AG04450 (cell line): ENCODE measurements at regions not wholly inside any gene's neighbourhood (a gene's known extent, or its start where the extent isn't known, plus 50 kb on each side); places are given as distances from the start of the nearest gene placed in this dataset.

Experiments used
- CTCF ChIA-PET: fragments of 300-600, 350-600 bp; formaldehyde crosslinking; extraction: SDS; loops from one replicate; lab custom pipeline; 2022; ENCODE audit warnings: antibody characterized with exemption, inconsistent platforms; lab: Charles Lee
- POLR2A ChIA-PET: fragments of 350-600 bp; formaldehyde crosslinking; extraction: SDS; loops from one replicate; lab custom pipeline; 2021; ENCODE audit warnings: antibody characterized with exemption, inconsistent platforms; lab: Yijun Ruan, JAX
- DNase-seq: peaks from one replicate; pipeline ENCODE4 v3.0.0-alpha.2; 2011; ENCODE audit warnings: low read depth, low spot score
- H3K27ac ChIP-seq: one replicate; pipeline ENCODE4 v1.5.1; 2012; ENCODE audit warnings: low read depth, low read length, control low read depth
- H3K27me3 ChIP-seq: one replicate; pipeline ENCODE4 v1.6.0; 2012; ENCODE audit warnings: low read length; ENCODE audit not compliant: control insufficient read depth, insufficient read depth
- H3K4me3 ChIP-seq: 2 replicates; pipeline ENCODE4 v1.5.1; 2011; ENCODE audit warnings: mild to moderate bottlenecking, low read depth, low read length, control low read depth
- H3K9me3 ChIP-seq: 2 replicates; pipeline ENCODE4 v1.5.1; 2012; ENCODE audit warnings: low read length; ENCODE audit not compliant: control insufficient read depth, insufficient read depth
- CTCF ChIP-seq: IDR thresholded peaks from 2 replicates; pipeline ENCODE4 v1.5.1; 2011; ENCODE audit warnings: low read depth, low read length, control low read depth, inconsistent platforms

GRCh38 chr5:123882965-123883345 lies 371.0 kb downstream of the CSNK1G3 start:
- Histone ChIP-seq H3K27me3 (no peaks in the 10 kb centered on the region), H3K9me3 (no peaks in the 10 kb centered on the region), H3K27ac (no peak overlapping the region), H3K4me3 (no peak overlapping the region)
- ChIA-PET POLR2A (no interaction called here), CTCF (no interaction called here)
- no peak for DNase-seq
- TF ChIP-seq CTCF = no peak

DNA sequence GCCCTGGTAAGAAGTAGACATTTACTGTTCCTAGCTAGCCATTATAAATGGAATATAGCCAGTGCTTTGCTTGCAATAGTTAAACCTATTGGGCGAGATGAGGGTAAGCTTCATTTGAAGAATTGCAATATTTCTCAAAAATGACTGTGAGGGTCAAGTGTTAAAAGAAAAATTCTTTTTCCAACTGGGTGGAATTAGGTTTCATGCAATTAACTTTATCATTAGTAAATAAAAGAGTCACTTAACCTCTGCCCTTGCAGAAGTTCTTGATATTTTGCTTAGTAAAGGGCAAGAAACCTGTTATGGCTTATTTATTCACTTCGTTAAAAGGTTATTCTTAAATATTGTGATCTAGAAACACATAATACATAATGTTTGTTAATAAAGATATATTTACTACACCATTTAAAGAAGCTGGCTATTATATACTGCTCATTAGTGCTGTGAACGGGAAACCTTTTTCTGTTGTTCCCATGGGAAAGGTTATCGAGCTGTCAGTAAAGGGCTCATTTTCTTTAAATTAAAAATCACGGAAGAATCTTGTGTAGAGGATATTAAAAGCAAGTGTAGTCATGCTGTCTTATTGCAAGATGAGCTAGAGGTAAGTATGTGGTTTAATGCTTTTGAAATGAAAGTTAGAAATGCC lies 370.5 kb downstream of the CSNK1G3 start:
- POLR2A ChIA-PET = no interaction called here
- no peak for TF ChIP-seq CTCF

GRCh38 chr5:123881759-123882244 lies 369.8 kb downstream of the CSNK1G3 start:
- Histone ChIP-seq H3K4me3 (no peak overlapping the region), H3K27ac (no peak overlapping the region), H3K9me3 (no peaks in the 10 kb centered on the region), H3K27me3 (no peaks in the 10 kb centered on the region)
- ChIA-PET CTCF (no interaction called here), POLR2A (no interaction called here)
- DNase-seq = no peak
- no peak for TF ChIP-seq CTCF

More for the DNA sequence above, 370.5 kb downstream of the CSNK1G3 start:
- Histone ChIP-seq H3K27ac (no peak overlapping the region), H3K27me3 (no peaks in the 10 kb centered on the region), H3K4me3 (no peak overlapping the region), H3K9me3 (no peaks in the 10 kb centered on the region)
- no peak for DNase-seq
- CTCF ChIA-PET = no interaction called here

DNA sequence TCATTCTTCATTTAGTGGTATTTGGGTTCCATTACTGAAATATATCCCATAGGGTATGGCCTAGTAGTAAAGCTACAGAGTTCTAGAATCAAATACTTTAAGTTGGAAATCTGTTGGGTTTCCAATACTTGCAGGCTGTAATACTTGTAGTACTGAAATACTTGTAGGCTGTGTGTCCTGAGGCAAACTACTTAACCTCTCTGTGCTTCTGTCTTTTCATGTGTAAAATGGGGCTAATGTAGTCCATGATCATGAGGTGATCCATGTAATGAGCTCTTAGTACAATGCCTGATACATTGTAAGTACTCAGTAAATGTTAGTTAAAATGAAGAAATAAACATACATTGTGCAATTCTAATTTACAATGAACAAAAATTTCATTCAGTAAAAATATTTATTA lies 368.9 kb downstream of the CSNK1G3 start:
- ChIA-PET POLR2A (no interaction called here), CTCF (no interaction called here)
- Histone ChIP-seq H3K27me3 (no peaks in the 10 kb centered on the region), H3K27ac (no peak overlapping the region), H3K4me3 (no peak overlapping the region), H3K9me3 (no peaks in the 10 kb centered on the region)
- no peak for DNase-seq
- no peak for TF ChIP-seq CTCF

DNA sequence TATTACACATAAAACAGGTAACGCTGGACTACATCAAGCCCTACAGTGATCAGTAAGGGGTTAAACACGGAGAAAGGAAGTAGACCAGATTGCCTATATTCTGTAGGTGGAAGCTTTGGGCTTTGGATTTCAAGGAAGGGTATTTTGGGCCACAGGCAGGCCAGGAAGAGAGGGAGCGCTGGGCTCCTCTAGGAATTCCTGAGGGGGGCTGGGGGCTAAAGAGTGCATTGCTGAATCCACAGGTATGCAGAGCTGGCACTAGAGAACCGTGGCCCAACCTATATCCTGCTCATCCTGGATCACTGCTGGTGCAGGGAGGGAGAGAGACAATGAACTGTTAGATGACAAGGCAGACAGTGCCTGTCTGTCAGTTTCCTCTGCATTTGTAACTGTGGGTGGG lies 367.1 kb downstream of the CSNK1G3 start:
- H3K27ac ChIP-seq = no peak overlapping the region
- no peak overlapping the region for H3K4me3 ChIP-seq
- CTCF ChIA-PET = no interaction called here
- POLR2A ChIA-PET = no interaction called here
- TF ChIP-seq CTCF = no peak
- no peaks in the 10 kb centered on the region for H3K27me3 ChIP-seq
- no peaks in the 10 kb centered on the region for H3K9me3 ChIP-seq
- no peak for DNase-seq
